Natural killer cell (primary cell): ENCODE measurements at regions not wholly inside any gene's neighbourhood (a gene's known extent, or its start where the extent isn't known, plus 50 kb on each side); places are given as distances from the start of the nearest gene placed in this dataset.

Experiments
- ATAC-seq, 3 donors: fragments of 150-1000 bp in 2 of 3; fragments of 200-7000 bp in 1 of 3; cut with Tn5 transposase; 1 replicate in 1 of 3; 2 replicates in 2 of 3; pipeline ENCODE4 v1.10.0; 2021; ENCODE audit warnings: mild to moderate bottlenecking in 2 of 3, moderate library complexity in 2 of 3
- DNase-seq, 2 donors: peaks; one replicate each; pipeline versions ENCODE4 v3.0.0 to v3.0.0-alpha.2; 2013 to 2021; ENCODE audit warnings: mixed read lengths in 1 of 2
- H3K27ac ChIP-seq: one replicate; pipeline ENCODE4 v1.5.1; 2013; ENCODE audit warnings: mild to moderate bottlenecking, low read length
- H3K27me3 ChIP-seq: one replicate; pipeline ENCODE4 v1.6.1; 2013; ENCODE audit warnings: low read length; ENCODE audit not compliant: control insufficient read depth, insufficient read depth
- H3K36me3 ChIP-seq: one replicate; pipeline ENCODE4 v1.6.1; 2013; ENCODE audit warnings: low read length; ENCODE audit not compliant: control insufficient read depth, insufficient read depth
- H3K4me1 ChIP-seq: one replicate; pipeline ENCODE4 v1.6.1; 2013; ENCODE audit warnings: low read length; ENCODE audit not compliant: control insufficient read depth, insufficient read depth
- H3K4me3 ChIP-seq: one replicate; pipeline ENCODE4 v1.5.1; 2013; ENCODE audit warnings: low read length
- H3K9me3 ChIP-seq: one replicate; pipeline ENCODE4 v1.6.1; 2013; ENCODE audit warnings: low read length; ENCODE audit not compliant: control insufficient read depth, insufficient read depth
- H3K27ac Mint-ChIP-seq, 2 donors: one replicate each; pipeline ENCODE4 v1.8.0; 2022; ENCODE audit warnings: mild to moderate bottlenecking in 2 of 2, mixed read lengths in 2 of 2, moderate library complexity in 1 of 2
- H3K27me3 Mint-ChIP-seq, 2 donors: one replicate each; pipeline ENCODE4 v1.8.0; 2022; ENCODE audit warnings: low read depth in 2 of 2, mixed read lengths in 2 of 2
- H3K36me3 Mint-ChIP-seq: one replicate; pipeline ENCODE4 v1.8.0; 2022; ENCODE audit warnings: mixed read lengths
- H3K4me1 Mint-ChIP-seq, 2 donors: one replicate each; pipeline ENCODE4 v1.8.0; 2022; ENCODE audit warnings: mixed read lengths in 2 of 2
- H3K4me3 Mint-ChIP-seq: one replicate; pipeline ENCODE4 v1.8.0; 2022; ENCODE audit warnings: mild to moderate bottlenecking, moderate library complexity, mixed read lengths
- H3K9me3 Mint-ChIP-seq, 2 donors: one replicate each; pipeline ENCODE4 v1.8.0; 2022; ENCODE audit warnings: mixed read lengths in 2 of 2
- WGBS: methylation state at CpG from one replicate; pipeline ENCODE4 v1.1.7; 2013; ENCODE audit warnings: missing lambda C conversion rate; ENCODE audit not compliant: insufficient coverage; 5-methylcytosine and 5-hydroxymethylcytosine counted together
- intact Hi-C: fragments of 100-400 bp; cut with micrococcal nuclease; formaldehyde crosslinking; loops from one replicate; pipeline ENCODE4 v1.14.2; 2022
- TF ChIP-seq, protein P1 (sequence below): fragments of 200-600 bp; IDR thresholded peaks from one replicate; pipeline ENCODE4 v1.8.0; 2022; ENCODE audit warnings: antibody characterized with exemption

DNA sequence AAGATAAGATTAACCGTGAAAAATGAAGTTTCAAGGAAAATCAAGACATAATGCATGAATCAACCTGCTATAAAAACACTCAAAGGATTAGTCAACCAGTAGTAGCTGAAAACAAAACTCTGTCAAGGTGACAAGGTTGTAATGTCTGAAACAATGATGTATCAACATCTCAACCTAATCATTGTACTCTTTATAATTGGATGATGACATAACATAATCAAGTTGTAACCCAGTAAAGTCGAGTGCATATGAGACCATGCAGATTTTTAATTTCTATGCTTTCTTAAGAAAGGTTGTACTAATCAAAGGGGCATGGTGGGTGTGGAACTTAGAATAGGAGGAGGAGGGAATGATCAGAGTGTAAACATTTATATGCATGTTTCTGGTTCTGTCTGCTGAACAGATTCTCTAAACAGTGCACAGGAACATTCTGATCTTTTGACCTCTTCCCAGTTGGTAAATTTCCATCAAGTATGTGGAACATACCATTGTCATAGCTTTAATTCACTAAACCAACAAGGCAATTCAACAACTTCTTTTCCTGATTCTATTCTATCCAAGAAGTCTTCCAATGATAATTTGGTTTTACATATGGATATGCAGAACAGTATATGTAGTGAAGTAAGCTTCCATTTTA lies 253.7 kb downstream of the TTC6 start:
- Histone ChIP-seq H3K27ac (no peak overlapping the region), H3K27me3 (no peaks in the 10 kb centered on the region), H3K9me3 (no peaks in the 10 kb centered on the region), H3K4me1 (no peaks in the 10 kb centered on the region), H3K36me3 (no peaks in the 10 kb centered on the region), H3K4me3 (no peak overlapping the region)
- DNase-seq (no peak), ATAC-seq (no peak)
- H3K27me3 Mint-ChIP-seq: peaks cover 0 to 3% of the 10 kb centered on the region in 2 donors
- H3K36me3 Mint-ChIP-seq: no peaks in the 10 kb centered on the region
- H3K4me1 Mint-ChIP-seq: no peaks in the 10 kb centered on the region
- TF ChIP-seq, protein P1, sequence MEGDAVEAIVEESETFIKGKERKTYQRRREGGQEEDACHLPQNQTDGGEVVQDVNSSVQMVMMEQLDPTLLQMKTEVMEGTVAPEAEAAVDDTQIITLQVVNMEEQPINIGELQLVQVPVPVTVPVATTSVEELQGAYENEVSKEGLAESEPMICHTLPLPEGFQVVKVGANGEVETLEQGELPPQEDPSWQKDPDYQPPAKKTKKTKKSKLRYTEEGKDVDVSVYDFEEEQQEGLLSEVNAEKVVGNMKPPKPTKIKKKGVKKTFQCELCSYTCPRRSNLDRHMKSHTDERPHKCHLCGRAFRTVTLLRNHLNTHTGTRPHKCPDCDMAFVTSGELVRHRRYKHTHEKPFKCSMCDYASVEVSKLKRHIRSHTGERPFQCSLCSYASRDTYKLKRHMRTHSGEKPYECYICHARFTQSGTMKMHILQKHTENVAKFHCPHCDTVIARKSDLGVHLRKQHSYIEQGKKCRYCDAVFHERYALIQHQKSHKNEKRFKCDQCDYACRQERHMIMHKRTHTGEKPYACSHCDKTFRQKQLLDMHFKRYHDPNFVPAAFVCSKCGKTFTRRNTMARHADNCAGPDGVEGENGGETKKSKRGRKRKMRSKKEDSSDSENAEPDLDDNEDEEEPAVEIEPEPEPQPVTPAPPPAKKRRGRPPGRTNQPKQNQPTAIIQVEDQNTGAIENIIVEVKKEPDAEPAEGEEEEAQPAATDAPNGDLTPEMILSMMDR: no peak
- 84% methylated on average over 2 of the region's 2 CpGs for WGBS
- no peak overlapping the region for H3K27ac Mint-ChIP-seq
- no peak overlapping the region for H3K4me3 Mint-ChIP-seq
- intact Hi-C loops: no loop called here
- peaks cover 0 to 4% of the 10 kb centered on the region in 2 donors for H3K9me3 Mint-ChIP-seq

DNA sequence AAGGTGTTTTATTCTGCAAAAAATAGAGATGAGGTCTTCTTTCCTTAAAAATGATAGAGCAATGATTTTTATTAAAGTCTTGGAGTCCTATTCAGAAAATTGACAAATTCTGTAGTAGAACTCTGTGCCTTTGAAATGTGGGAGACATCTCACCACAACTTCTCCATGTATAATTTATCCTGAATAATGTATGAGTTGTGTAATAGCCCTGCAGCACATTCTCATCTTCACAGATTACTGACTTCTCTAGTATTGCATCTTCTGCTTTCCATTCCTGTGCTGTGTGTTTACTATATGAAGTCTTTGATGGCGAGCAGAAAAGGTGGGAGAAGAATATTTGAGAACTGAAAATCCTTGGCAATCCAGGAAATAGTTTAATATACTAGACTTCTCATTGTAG lies 255.6 kb downstream of the TTC6 start:
- ATAC-seq (no peak), DNase-seq (no peak)
- Histone ChIP-seq H3K9me3 (no peaks in the 10 kb centered on the region), H3K27me3 (no peaks in the 10 kb centered on the region), H3K4me3 (no peak overlapping the region), H3K4me1 (no peaks in the 10 kb centered on the region), H3K27ac (no peak overlapping the region), H3K36me3 (no peaks in the 10 kb centered on the region)
- no peak overlapping the region for H3K27ac Mint-ChIP-seq
- TF ChIP-seq, protein P1: no peak
- no peaks in the 10 kb centered on the region for H3K36me3 Mint-ChIP-seq
- no peak overlapping the region for H3K4me3 Mint-ChIP-seq
- peaks cover 0 to 2% of the 10 kb centered on the region in 2 donors for H3K9me3 Mint-ChIP-seq
- 78% methylated on average over 1 of the region's 1 CpG for WGBS
- peaks cover 0 to 3% of the 10 kb centered on the region in 2 donors for H3K27me3 Mint-ChIP-seq
- intact Hi-C loops: no loop called here
- H3K4me1 Mint-ChIP-seq: no peaks in the 10 kb centered on the region

DNA sequence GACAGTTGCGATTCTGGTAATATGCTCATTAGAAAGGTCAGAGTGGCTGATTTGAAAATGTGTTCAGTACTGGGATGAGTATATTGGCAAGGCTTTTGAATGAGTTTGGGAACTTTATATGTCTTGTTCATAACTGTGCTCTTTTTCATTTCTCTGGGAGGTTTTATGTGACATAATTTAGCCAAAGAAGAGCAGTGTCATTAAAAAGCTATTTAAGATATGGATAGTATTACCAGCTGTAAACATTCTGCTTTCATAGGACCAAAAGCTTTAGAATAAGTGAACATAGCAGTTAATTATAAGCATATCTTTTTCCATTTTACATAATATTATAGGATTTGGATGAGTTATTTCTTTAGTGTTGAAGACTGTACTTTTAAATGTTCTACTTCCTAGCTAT lies 260.4 kb downstream of the TTC6 start:
- intact Hi-C loops: no loop called here
- Mint-ChIP-seq H3K9me3 (no peaks in the 10 kb centered on the region), H3K27ac (no peak overlapping the region), H3K27me3 (no peaks in the 10 kb centered on the region), H3K4me1 (no peaks in the 10 kb centered on the region), H3K4me3 (no peak overlapping the region), H3K36me3 (no peaks in the 10 kb centered on the region)
- H3K4me3 ChIP-seq: no peak overlapping the region
- ATAC-seq: no peak
- H3K27me3 ChIP-seq: no peaks in the 10 kb centered on the region
- H3K36me3 ChIP-seq: no peaks in the 10 kb centered on the region
- DNase-seq: no peak
- H3K9me3 ChIP-seq: no peaks in the 10 kb centered on the region
- TF ChIP-seq, protein P1: no peak
- no peak overlapping the region for H3K27ac ChIP-seq
- WGBS: 90% methylated on average over 1 of the region's 1 CpG
- H3K4me1 ChIP-seq: no peaks in the 10 kb centered on the region

DNA sequence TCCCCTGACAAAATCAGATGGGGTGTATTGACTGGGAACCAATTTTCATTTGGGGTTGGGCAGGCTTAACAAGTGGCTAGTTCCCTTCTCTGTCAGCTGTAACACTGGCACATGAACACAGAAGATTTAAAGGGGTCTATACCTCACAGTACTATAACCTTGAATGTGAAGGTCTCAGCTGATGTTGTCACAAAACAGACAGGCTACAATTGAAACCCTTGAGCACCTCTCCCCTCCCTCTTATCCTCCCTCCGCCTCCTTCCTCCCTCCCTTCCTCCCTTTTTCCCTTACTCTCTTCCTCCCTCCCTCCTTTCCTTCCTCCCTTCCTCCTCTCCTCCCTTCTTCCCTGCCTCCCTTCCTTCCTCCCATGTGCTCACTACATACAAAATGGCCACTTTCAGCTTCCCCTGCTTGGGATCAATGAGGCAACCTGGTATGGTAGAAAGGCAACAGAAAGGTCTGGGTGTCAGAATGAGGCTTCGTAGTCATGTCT lies 262.4 kb downstream of the TTC6 start:
- DNase-seq (no peak), ATAC-seq (no peak)
- Histone ChIP-seq H3K36me3 (no peaks in the 10 kb centered on the region), H3K4me3 (no peak overlapping the region), H3K27ac (no peak overlapping the region), H3K9me3 (no peaks in the 10 kb centered on the region), H3K27me3 (no peaks in the 10 kb centered on the region), H3K4me1 (no peaks in the 10 kb centered on the region)
- Mint-ChIP-seq H3K27me3 (no peaks in the 10 kb centered on the region), H3K4me3 (no peak overlapping the region), H3K9me3 (no peaks in the 10 kb centered on the region), H3K27ac (no peak overlapping the region), H3K4me1 (no peaks in the 10 kb centered on the region), H3K36me3 (no peaks in the 10 kb centered on the region)
- 84% methylated on average over 2 of the region's 2 CpGs for WGBS
- intact Hi-C loops: no loop called here
- TF ChIP-seq, protein P1: no peak
